ENCODE measurements at regions not wholly inside any gene's neighbourhood (a gene's known extent, or its start where the extent isn't known, plus 50 kb on each side); places are given as distances from the start of the nearest gene placed in this dataset.

- no peak for TF ChIP-seq CTCF (IDR thresholded peaks at IDR 0.05)
- no peak for TF ChIP-seq RFX5 (IDR thresholded peaks at IDR 0.05; ENCODE audit: low read length)
- no peak for TF ChIP-seq EP300 (IDR thresholded peaks at IDR 0.05; ENCODE audit: borderline replicate concordance in 1 of 2, low read depth in 1 of 2, low read length in 1 of 2)
- no peak for TF ChIP-seq RCOR1 (IDR thresholded peaks at IDR 0.05; ENCODE audit: low read length)
Observed at GRCh38 chr12:108454539-108455139, 60.4 kb upstream of the FICD start.

All from SK-N-SH (cell line).